DMS79 (cell line): ENCODE measurements at regions not wholly inside any gene's neighbourhood (a gene's known extent, or its start where the extent isn't known, plus 50 kb on each side); places are given as distances from the start of the nearest gene placed in this dataset.
"Not testable (repeated sequence)": the region's sequence is repeated elsewhere in the genome, so short reads cannot be mapped to it uniquely, and the experiment has no call there.

Experiments used
- DNase-seq: peaks from one replicate; lab custom pipeline; 2025; lab: John Stamatoyannopoulos, UW

- DNase-seq, result peak; percentile 59
Measured at GRCh38 chr11:23143022-23143421, 282.7 kb upstream of the CCDC179 start.

- no peak for DNase-seq
Measured at GRCh38 chr11:23151819-23152218, 291.5 kb upstream of the CCDC179 start.

GRCh38 chr11:23155503-23155902 lies 295.2 kb upstream of the CCDC179 start:
- DNase-seq, result no peak

- DNase-seq, result no peak
Measured at GRCh38 chr11:23164022-23164421, 303.7 kb upstream of the CCDC179 start.

- DNase-seq, result no peak
Measured at GRCh38 chr11:23166376-23166775, 306.1 kb upstream of the CCDC179 start.

GRCh38 chr11:23179609-23180008 lies 319.3 kb upstream of the CCDC179 start:
- no peak for DNase-seq

GRCh38 chr11:23181022-23181807 lies 320.9 kb upstream of the CCDC179 start:
- DNase-seq, result no peak

GRCh38 chr11:23192256-23192655 lies 332.0 kb upstream of the CCDC179 start:
- DNase-seq, result no peak

- no peak for DNase-seq
Measured at GRCh38 chr11:23201936-23202522, 341.8 kb upstream of the CCDC179 start.

GRCh38 chr11:23202611-23203010 lies 342.3 kb upstream of the CCDC179 start:
- DNase-seq, result no peak

GRCh38 chr11:23205156-23205871 lies 345.0 kb upstream of the CCDC179 start:
- DNase-seq, result no peak

GRCh38 chr11:23206741-23207336 lies 346.6 kb upstream of the CCDC179 start:
- no peak for DNase-seq

GRCh38 chr11:23211221-23211620 lies 350.9 kb upstream of the CCDC179 start:
- no peak for DNase-seq

- peak; percentile 24 for DNase-seq
Measured at GRCh38 chr11:23212807-23213206, 352.5 kb upstream of the CCDC179 start.

GRCh38 chr11:23217072-23217471 lies 356.8 kb upstream of the CCDC179 start:
- DNase-seq, result no peak

GRCh38 chr11:23220086-23220485 lies 359.8 kb upstream of the CCDC179 start:
- DNase-seq, result not testable (repeated sequence)

- DNase-seq, result no peak
Measured at GRCh38 chr11:23221366-23221765, 361.1 kb upstream of the CCDC179 start.

- DNase-seq, result no peak
Measured at GRCh38 chr11:23226331-23227077, 366.2 kb upstream of the CCDC179 start.

GRCh38 chr11:23227078-23227445 lies 366.8 kb upstream of the CCDC179 start:
- DNase-seq, result no peak

- no peak for DNase-seq
Measured at GRCh38 chr11:23232652-23233051, 372.4 kb upstream of the CCDC179 start.

- DNase-seq, result no peak
Measured at GRCh38 chr11:23233075-23233474, 372.8 kb upstream of the CCDC179 start.
